Pons (tissue), 1 donor: ENCODE measurements at regions not wholly inside any gene's neighbourhood (a gene's known extent, or its start where the extent isn't known, plus 50 kb on each side); places are given as distances from the start of the nearest gene placed in this dataset.

ENCODE experiments used
- DNase-seq: peaks from one replicate; pipeline ENCODE4 v3.0.0-alpha.2; 2016; ENCODE audit warnings: low spot score

GRCh38 chr4:24105327-24106038 is 215.6 kb upstream of the PPARGC1A start:
- DNase-seq = no peak

- no peak for DNase-seq
These were observed 214.3 kb upstream of the PPARGC1A start for GRCh38 chr4:24104158-24104565.

DNA sequence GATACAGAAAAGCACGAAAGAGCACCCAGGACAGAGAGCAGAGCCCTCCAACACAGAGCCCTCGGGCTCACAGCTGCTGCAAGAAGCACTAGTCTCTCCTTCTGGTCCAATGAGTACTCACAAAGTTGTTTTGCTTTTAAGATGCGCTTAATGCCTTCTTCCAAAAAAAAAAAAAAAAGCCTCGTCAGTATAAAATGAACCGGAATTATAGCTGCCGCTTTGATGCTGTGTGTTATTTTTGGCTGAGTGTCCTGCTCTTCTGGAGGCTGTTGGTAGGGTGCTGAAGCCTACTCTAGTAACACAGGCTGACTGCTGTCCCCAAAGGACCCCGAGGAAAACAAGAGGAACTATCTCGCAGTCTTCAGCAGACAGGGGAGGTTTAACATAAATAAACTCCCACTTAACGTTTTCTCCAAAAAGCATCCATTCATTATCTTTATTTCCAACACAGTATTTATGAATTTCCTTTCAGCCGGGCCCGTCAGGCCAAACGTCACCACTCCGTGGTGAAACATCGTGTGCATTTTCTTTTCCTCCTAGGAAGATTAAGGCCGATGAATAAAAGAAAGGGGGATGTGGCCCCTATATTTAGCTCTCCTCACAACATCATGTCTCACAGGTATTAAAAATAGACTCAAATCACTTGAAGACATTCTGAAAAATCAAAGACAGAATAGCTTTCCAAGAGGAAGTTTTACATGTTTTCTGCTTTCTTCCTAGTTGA is 213.7 kb upstream of the PPARGC1A start:
- DNase-seq = no peak

DNA sequence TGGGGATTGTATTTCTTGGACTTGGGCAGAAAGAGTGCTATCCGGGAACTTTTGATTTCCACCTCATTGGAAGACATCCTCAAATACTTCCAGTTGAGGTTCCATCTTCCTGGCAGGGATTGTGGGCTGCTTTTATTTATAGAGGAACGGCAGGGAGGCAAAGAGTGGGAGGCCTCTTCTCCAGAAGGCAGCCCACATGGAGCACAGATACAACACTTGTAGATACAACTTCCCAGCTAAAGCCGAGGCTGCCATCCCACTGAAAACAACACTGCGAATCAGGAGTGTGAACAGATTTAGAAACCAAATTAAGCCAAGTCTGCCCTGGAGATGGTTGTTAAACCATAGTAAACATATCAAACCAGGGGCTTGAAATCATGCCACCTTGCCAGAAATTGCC is 212.8 kb upstream of the PPARGC1A start:
- no peak for DNase-seq

- no peak for DNase-seq
These were observed 206.8 kb upstream of the PPARGC1A start for GRCh38 chr4:24096603-24097002.

GRCh38 chr4:24094726-24095125 is 204.9 kb upstream of the PPARGC1A start:
- DNase-seq = no peak

- DNase-seq = no peak
These were observed 203.6 kb upstream of the PPARGC1A start for GRCh38 chr4:24093446-24093845.

DNA sequence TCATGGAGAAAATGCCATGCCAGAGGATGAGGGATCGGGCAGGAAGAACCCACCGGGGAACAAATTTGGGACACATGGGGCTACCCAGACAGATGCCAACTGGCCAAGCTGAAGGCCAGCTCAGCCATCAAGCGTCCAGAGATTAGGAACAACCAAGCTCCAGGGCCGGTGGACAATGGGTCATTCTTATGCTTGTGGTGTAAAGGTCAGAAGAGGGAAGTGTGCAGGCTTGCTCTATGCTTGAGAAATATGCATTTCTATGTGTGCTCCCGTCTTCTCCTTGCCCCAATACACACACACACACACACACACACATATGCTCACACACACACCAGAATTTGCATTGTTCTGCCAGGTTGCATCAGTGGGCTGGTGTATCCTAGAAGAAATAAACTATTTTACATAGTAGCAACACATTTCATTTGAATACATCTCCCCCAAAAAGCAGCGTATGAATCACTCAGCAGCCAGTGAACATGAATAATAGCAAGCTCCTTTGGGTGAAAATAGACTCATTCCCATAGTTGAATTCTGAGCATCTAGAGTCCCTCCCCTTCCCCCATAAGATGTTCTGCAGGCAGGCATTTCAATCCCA is 201.9 kb upstream of the PPARGC1A start:
- peak; percentile 12 for DNase-seq

DNA sequence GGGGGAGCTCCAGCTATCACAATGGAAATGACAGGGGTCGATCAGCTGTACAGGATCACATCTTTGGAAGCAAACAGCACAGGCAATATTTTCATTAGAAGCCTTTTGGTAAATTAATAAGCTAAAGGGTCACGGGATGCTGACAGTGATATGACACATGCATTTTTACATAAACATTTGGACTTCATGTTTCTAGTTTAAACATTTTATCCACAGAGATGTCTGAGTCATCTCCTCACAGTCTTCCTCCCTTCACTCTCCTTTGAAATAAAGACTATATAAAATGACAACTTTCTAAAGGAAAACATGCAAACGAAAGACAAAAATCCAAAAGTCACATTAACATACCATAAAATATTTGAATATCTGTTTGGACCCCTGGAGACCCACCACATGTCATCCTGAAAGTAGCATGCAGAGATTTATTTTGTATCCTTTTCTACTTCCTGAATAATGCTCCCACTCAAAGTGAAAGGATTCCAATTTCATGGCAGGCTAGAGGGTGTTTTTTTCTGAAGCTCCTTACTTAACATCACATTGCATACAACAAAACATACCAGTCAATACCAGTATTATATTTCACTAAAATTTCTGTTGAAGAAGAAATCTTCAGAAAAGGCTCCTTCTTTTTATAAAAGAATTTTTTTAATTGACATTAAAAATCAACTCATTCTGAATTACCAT is 200.1 kb upstream of the PPARGC1A start:
- no peak for DNase-seq

DNA sequence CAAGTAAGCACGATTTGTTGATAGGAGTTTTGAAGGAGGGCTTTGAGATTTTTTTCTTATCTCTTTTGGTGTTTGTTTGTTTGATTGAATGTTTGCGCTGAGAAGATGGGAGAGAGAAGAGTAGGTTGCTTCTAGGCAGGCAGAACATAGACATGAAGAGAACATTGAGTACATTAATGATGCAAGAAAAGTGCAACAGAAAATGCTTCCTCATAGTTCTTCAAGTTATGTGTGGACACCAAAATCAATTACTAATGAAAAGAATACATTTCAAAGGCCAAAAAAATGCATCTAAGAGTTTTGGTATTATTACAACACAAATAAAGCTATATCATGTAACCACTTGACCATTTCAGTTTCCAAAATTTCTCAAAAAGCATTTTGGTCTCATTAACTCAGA is 191.0 kb upstream of the PPARGC1A start:
- no peak for DNase-seq

GRCh38 chr4:24078347-24078962 is 188.6 kb upstream of the PPARGC1A start:
- no peak for DNase-seq

DNA sequence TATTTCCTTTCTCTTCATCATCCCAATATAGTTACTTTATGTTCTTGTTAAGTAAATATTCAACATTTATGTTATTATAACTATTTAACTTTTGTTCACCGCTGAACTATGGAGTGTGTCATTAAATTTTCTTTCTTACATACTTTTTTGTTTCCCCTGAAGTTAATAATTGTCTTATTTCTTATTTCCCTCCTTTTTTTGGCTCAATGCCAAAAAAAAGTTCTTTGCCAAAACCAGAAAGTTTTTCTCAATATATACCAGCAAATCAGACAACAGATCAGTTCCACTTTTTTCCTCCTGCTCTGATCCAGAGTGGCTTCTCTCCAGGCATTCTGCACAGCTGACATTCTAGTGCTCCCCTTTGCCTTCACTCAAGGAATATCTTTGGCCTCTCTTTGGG is 187.0 kb upstream of the PPARGC1A start:
- DNase-seq = no peak

DNA sequence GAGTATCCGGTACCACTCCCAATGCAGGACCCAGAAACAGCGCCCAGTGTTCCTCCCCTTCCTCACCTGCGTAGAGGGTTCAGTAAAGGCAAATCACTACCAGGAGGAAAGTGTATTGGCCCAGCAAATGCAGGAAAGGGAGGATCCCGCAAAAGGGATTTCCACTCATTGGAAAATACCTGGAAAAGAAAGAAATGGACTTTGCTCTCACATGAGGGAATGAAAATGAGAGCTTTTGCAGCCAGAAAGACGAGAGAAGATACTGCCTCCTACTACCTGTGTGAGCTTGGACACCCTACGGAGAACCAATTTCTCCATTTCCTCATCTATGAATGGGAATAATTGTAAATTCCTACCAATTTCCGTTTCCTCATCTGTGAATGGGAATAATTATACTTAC is 184.1 kb upstream of the PPARGC1A start:
- DNase-seq = no peak

DNA sequence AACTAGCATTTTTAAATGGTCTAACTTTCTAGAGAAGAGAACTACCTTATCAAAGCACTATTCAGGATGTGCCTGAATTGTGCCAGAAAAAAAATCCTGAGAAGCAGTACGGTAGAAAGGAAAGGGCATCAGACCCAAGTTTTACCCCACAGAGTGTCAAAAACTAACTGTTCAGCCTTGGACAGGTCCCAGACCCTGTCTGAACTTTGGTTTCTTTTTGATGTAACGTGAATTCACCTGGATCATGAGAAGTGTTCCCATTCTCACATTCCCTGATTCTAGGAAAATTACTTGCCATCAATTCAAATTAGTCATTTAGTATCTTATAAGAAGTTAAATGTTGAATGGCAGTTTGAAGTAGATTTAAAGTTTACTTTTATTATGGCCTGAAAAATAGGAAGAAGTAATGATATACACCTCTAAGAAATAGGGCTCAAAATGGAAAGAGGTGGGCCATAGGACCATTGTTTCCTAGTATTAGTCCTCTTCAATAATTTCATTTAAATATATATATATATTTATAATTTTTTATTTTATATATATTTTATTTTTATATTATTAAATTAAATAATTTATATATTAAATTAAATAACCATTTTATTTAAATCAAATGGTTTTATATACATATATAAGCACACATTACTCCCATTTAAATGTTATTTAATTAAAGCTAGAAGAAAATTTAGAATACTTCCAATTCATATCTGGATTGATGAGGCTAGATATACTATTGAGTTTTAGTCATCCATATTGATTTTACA is 181.9 kb upstream of the PPARGC1A start:
- DNase-seq = no peak

DNA sequence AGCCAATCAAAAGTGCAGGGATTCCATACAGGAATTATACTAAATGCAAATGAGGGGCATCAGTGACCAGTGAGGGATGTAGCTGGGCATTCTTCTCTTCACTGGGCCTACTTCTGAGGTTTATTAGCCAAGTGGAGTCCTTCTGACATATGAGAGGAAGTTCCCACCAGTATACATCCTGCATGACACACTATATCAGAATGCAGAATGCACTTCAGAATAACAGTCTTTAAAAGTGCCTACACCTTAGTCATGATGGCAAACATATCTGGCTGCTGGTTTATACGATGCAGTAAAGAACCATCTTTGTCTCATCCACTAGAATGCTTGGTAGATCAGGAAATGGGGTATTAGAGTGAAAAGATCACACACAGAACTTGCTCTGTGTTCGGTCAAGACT is 180.3 kb upstream of the PPARGC1A start:
- DNase-seq = no peak

DNA sequence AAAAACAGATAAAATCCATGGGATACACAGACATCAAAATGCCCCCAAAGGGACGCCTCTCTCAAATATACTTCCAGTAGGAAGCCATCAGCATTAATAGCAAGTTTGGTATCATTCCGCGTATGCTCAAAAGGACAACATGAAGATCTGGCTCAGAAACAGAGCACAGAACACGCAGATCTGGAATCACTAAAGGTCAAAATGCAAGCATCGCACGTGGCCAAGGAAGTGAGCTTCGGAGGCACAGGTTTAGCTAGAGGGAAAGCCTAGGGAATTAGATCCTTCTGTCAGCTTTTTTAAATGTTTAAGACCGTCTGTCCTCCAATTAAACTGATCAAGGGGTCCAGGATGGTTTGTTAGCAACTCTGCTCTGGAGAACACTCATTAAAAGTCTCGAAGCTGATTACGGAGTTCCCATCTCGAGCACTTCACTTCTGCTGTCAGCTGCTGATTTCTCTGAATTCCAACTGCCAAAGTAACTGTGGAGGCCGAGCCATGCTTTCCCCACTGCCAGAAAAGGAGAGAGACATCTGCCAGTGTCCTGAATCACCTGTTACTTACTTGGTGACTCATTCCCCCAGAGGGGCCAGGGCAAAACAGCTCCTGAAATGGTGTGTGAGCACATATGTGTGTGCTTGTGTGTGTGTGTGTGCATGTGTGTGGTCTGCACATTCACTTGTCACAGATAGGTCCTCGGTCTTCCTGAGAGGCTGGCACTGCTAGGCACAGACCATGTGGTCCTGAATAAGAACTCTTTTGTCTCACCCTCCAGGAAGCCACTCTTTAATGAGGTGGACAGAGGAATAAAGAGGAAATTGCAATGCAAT is 177.7 kb upstream of the PPARGC1A start:
- DNase-seq = peak; percentile 42

DNA sequence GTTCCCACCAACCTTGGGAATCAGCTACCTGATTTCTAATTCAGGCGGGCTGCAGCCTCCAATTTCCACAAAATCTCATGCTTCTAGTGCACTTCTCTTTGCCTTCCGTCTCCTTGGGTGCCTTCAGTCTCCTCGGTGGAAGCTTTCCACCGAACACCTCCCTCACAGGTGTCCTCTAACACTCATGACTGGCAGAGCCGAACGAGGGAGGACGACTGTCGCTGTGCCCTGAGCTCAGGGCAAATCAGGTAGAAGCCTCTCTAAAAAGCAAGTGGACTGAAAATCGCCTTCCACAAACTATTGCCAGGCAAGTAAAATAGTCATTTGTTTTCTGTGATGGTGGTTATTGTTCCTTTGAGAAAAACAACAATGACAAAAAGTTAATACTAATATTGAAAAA is 176.1 kb upstream of the PPARGC1A start:
- DNase-seq = no peak

DNA sequence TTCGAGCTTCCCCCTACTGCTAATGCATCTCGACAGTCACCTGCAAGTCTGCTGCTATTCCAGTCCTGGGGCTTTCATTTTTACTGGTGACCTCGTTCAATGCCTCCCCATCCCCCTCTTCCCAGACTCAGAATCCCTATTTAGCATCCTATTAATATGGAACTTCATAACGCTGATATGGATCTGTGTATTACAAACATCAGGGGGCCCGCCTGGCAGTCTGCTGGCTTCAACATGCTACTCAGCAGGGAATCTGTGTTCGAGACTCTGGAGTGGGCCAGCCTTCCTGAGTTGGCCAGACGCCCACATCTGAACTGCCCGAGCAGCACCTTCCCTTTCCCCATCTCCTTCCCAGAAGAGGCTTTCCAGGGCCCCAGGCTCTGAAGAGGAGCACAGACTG is 173.9 kb upstream of the PPARGC1A start:
- DNase-seq = no peak

DNA sequence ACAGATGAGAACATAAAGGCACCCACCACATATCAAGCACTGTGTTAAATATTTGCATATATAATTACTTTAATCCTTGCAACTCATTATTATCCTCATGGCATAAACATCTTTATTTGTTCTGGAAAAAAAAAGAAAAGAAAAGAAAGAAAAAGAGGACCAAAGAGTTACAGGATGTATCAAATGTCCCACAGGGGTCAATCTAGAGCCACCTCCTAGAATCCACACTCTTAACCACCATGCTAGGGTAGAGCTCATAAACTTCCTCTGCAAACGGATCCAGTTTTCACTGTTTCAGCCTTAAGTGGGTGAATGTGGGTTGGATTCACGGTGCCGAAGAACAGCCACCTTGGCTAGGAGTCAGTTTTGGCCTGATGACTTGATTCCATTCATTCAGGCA is 171.1 kb upstream of the PPARGC1A start:
- no peak for DNase-seq

DNA sequence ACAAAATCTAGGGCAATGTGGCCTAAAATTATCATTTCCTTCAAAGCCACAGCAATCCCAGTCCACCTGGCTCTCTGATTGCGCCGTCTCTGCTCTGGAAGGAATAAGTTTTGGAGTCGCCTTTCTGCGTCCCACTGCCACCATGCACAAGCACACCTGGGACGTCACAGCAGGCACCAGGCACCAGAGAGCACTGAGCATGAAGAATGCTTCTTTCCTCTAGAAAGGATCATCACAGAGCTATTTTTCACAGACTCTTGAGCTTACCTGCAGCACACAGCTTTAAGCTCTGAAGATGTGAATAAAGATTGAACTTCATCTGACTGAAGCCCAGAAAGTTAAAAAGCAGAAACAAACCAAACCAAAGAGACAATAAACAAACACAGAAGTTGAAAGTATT is 170.0 kb upstream of the PPARGC1A start:
- no peak for DNase-seq
